Ureter (tissue), 1 donor: ENCODE measurements at regions not wholly inside any gene's neighbourhood (a gene's known extent, or its start where the extent isn't known, plus 50 kb on each side); places are given as distances from the start of the nearest gene placed in this dataset.
"Not testable (repeated sequence)": the region's sequence is repeated elsewhere in the genome, so short reads cannot be mapped to it uniquely, and the experiment has no call there.

Experiments used
- DNase-seq: peaks from one replicate; pipeline ENCODE4 v3.0.0-alpha.2; 2020; ENCODE audit warnings: low spot score
- donor health status: DM: yes; HTN: yes; CAD: no.

- DNase-seq = no peak
Measured at GRCh38 chr16:85220964-85221731, 108.9 kb upstream of the CIBAR2 start.

GRCh38 chr16:85221771-85222154, 109.5 kb upstream of the CIBAR2 start:
- DNase-seq = no peak

GRCh38 chr16:85222155-85222863, 110.0 kb upstream of the CIBAR2 start:
- DNase-seq = no peak

DNA sequence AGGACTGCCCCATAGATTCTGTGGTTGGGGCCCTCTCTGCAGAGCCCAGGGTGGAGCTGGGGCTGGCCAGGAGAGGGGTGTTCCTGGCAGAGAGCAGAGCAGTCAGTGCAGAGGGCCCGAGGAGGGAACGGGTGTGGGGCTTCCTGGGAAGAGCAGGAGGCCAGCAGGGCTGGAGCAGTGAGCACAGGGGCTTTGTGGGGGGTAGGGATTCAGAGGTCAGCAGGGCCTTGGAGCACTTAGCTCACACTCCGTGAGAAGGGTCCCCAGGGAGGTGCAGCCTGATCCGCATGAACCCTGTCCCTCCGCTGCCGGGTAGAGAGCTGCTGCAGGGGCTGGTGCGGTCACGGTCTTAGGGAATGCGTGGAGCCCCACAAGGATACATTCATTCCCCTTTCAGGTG, 113.0 kb upstream of the CIBAR2 start:
- no peak for DNase-seq

DNA sequence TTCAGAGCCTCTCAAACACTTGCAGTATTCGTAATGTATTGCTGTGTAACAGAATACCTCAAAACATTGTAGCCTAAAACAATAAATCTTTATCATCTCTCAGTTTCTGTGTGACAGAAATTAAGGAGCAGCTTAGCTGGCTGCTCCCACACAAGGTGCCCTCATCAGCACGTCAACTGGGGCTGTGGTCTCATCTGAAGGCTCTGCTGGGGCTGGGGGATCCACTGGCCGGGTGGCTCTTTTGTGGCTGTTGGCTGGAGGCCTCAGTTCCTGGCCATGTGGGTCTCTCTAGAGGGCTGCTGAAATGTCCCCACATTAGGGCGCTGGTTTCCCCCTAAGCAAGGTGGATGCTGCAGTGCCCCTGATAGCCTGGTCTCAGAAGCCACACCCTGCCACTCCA, 113.4 kb upstream of the CIBAR2 start:
- DNase-seq = no peak

- DNase-seq = no peak
Measured at GRCh38 chr16:85227084-85227945, 115.0 kb upstream of the CIBAR2 start.

GRCh38 chr16:85227946-85228862, 115.9 kb upstream of the CIBAR2 start:
- no peak for DNase-seq

- DNase-seq = no peak
Measured at GRCh38 chr16:85228970-85229430, 116.7 kb upstream of the CIBAR2 start.

DNA sequence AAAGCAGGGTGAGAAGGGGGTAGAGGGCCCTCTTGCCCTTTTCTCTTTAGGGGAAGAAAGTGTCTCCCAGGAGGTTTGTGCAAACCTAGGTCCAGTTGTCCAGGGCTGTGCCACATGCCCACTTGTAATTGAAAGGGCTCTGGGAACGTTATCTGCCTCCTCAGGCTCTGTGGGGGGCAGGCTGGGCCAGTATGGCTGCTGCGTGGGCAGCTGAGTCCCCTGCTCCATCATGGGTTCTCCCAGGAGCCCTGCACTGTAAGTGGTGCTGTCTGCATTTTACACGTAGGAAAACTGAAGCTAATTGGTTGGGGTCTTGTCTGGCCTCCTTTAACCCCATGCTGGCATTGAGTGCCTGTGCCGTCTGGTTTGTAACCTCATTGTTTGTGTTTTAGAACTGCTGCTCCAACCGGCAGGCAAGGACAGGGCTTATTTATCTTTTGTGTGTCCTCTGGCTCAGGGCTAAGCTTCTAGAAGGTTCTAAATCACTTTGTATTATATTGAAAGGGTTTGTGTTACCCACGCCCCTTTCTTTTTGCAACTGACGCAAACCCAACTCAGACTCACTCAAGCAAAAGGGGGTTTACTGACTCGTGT, 117.7 kb upstream of the CIBAR2 start:
- no peak for DNase-seq

- not testable (repeated sequence) for DNase-seq
Measured at GRCh38 chr16:85230764-85231383, 118.6 kb upstream of the CIBAR2 start.

GRCh38 chr16:85231959-85232358, 119.7 kb upstream of the CIBAR2 start:
- DNase-seq = no peak

- no peak for DNase-seq
Measured at GRCh38 chr16:85232369-85233142, 120.3 kb upstream of the CIBAR2 start.

- DNase-seq = no peak
Measured at GRCh38 chr16:85233516-85233915, 121.2 kb upstream of the CIBAR2 start.

- DNase-seq = no peak
Measured at GRCh38 chr16:85234310-85235204, 122.3 kb upstream of the CIBAR2 start.

DNA sequence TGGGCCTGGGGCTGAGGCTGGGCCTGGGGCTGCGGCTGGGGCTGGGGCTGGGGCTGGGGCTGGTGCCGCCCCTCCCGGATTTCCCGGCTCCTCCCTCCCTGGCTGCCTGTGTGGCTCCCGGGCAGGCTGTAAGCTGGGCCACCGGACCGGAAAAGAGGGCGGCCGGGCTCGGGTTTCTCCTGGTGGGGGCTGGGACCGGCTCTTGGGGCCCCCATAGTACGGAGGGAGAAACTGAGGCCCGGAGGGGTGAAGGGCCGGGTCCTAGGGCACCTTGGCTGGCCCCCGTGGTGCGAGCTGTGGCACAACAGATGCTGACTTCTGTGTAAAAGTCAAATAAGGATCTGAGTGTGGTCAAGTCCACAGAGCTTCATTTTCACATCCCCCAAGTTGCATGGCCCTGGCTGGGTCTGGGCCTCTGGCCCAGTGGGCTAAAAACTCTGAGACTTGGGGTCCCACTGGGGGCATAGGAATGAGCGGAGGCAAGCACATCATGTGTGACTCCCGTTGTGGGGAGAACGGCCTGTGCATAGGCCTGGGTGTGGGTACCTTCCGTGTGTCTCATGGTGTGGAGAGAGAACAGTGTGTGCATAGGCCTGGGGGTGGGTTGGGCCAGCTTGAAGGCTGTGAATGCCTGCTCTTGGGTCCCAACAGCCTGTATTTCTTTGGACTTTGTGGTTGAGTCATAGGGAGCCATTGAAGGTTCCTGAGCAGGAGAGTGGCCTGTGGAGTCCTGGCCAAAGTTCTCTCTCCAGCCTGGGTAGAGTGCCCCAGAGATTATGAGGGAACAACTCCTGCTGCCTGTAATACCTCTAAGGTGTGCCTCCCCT, 123.9 kb upstream of the CIBAR2 start:
- DNase-seq = no peak

DNA sequence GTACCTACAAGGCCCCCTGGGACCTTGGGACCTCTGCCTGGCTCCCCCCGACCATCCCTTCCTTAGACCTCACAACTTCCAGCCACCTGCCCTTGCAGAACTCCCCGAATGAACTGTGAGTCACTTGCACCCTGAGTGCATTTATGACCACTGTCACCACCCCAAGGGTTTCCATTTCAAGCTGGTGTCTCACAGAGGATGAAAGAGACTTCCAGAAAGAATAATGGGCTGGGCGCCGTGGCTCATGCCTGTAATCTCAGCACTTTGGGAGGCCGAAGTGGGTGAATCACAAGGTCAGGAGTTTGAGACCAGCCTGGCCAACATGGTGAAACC, 124.5 kb upstream of the CIBAR2 start:
- no peak for DNase-seq

GRCh38 chr16:85237817-85238216, 125.5 kb upstream of the CIBAR2 start:
- no peak for DNase-seq

DNA sequence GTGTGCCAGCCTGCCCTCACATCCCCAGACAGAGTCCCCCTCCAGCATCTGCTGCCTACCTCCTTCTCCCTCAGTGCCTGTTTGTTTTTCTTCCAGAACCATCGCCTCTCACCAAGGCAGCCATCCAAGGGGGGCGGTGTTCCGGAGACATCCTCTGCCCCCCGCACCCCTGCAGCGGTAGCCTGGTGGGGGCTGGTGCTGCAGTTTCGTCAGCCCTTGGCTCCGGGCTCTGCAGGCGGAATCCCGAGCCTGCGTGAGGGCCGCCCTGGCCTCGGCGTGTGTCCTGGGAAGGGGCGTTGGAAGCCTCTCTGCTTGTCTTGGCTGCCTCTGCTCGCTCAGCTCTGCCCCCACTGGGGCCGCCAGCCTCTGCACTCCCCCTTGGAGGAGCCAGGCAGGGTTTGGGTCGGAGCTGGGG, 126.0 kb upstream of the CIBAR2 start:
- peak; percentile 87 for DNase-seq
